Peyer's patch (tissue), 4 donors: ENCODE measurements at regions not wholly inside any gene's neighbourhood (a gene's known extent, or its start where the extent isn't known, plus 50 kb on each side); places are given as distances from the start of the nearest gene placed in this dataset.

Experiments
- POLR2A ChIP-seq, 2 donors: fragments of 450-650 bp; IDR thresholded peaks; one replicate each; pipeline ENCODE4 v1.5.1; 2017; ENCODE audit warnings: antibody characterized with exemption in 2 of 2, mild to moderate bottlenecking in 2 of 2, moderate library complexity in 2 of 2
- TF ChIP-seq, protein P1 (sequence below), 6 experiments: fragments of 450-650 bp in 4 of 6; fragments of 200-600 bp in 2 of 6; sonication (generic) in 1 of 6; IDR thresholded peaks; one replicate each; pipeline ENCODE4 v1.5.1; 2017 to 2019; ENCODE audit warnings: antibody characterized with exemption in 6 of 6, mild to moderate bottlenecking in 3 of 6, moderate library complexity in 1 of 6

DNA sequence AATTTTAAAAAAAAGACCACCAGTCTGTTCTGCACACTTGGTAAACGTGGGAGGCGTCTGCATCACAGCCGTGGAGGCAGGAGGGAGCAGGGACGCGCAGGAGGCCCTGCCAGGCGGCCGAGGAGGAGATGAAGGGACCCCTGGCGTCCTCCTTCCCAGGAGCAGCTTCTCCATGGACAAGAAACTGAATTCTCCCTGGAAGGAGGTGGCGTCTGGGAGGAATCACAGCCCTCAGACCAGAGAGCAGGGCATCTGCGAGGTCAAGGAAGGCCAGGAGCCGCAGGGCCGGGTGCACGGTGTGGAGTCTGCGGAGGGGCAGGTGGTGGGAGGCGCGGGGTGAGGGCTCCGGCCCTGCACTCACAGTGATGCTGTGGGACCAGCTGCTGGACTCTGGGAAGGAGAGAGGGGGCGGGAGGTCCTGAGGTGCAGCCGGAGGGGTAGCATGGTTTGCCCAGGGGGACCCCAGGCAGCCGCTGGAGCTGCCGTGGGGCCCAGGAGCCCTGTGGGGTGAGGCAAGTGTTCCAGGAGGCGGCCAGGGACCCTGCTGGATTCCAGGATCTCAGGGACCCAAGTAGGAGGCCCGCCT is 73.5 kb upstream of the GALNT9 start:
- no peak for TF ChIP-seq POLR2A (IDR thresholded peaks at IDR 0.05)
- TF ChIP-seq, protein P1, sequence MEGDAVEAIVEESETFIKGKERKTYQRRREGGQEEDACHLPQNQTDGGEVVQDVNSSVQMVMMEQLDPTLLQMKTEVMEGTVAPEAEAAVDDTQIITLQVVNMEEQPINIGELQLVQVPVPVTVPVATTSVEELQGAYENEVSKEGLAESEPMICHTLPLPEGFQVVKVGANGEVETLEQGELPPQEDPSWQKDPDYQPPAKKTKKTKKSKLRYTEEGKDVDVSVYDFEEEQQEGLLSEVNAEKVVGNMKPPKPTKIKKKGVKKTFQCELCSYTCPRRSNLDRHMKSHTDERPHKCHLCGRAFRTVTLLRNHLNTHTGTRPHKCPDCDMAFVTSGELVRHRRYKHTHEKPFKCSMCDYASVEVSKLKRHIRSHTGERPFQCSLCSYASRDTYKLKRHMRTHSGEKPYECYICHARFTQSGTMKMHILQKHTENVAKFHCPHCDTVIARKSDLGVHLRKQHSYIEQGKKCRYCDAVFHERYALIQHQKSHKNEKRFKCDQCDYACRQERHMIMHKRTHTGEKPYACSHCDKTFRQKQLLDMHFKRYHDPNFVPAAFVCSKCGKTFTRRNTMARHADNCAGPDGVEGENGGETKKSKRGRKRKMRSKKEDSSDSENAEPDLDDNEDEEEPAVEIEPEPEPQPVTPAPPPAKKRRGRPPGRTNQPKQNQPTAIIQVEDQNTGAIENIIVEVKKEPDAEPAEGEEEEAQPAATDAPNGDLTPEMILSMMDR (IDR thresholded peaks at IDR 0.05): no peak
